ENCODE measurements at regions not wholly inside any gene's neighbourhood (a gene's known extent, or its start where the extent isn't known, plus 50 kb on each side); places are given as distances from the start of the nearest gene placed in this dataset.

DNA sequence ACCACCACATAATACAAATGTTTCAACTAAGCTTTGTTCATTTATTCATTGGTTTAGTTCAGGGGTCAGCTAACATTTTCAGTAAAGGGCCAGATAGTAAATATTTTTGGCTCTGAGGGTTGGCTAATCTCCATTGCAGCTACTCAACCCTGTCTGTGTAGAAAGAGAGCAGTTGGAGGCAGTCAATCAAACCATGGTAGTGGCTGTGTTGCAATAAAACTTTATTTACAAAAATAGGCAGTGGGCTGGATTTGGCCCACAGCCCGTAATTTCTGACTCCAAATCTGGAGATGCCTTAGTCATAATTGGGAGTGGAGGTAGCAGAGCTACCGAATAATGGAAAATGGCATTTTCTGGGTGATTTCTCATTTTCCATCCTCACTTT is 242.5 kb upstream of the ZFP64 start:
- TF ChIP-seq EP300 (IDR thresholded peaks at IDR 0.05) (no peak), POLR2A (IDR thresholded peaks at IDR 0.05) (no peak), POLR2AphosphoS5 (IDR thresholded peaks at IDR 0.05) (no peak)
- TF ChIP-seq, protein P1, sequence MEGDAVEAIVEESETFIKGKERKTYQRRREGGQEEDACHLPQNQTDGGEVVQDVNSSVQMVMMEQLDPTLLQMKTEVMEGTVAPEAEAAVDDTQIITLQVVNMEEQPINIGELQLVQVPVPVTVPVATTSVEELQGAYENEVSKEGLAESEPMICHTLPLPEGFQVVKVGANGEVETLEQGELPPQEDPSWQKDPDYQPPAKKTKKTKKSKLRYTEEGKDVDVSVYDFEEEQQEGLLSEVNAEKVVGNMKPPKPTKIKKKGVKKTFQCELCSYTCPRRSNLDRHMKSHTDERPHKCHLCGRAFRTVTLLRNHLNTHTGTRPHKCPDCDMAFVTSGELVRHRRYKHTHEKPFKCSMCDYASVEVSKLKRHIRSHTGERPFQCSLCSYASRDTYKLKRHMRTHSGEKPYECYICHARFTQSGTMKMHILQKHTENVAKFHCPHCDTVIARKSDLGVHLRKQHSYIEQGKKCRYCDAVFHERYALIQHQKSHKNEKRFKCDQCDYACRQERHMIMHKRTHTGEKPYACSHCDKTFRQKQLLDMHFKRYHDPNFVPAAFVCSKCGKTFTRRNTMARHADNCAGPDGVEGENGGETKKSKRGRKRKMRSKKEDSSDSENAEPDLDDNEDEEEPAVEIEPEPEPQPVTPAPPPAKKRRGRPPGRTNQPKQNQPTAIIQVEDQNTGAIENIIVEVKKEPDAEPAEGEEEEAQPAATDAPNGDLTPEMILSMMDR (IDR thresholded peaks at IDR 0.05) = no peak
